ENCODE measurements at regions not wholly inside any gene's neighbourhood (a gene's known extent, or its start where the extent isn't known, plus 50 kb on each side); places are given as distances from the start of the nearest gene placed in this dataset.
"Not testable (repeated sequence)": the region's sequence is repeated elsewhere in the genome, so short reads cannot be mapped to it uniquely, and the experiment has no call there.

DNA sequence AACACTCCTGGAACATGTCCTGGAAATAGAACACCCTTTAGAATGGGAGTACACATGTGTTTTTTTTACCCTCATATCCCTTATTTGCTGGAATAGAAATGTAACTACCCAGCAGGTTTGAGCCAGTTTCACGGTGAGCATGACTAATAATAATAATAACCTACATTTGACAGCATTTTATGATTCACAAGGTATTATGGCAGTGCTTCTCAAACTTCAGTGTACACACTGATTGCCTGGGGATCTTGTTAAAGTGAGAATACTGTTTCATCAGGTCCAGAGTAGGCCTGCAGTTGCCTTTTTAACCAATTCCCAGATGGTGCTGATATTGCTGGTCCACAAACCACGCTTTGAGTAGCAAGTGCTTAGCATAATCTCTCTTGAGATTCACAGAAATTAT lies 63.9 kb downstream of the NFKBIZ start:
- FAIRE-seq (no peak), DNase-seq (ENCODE audit: low spot score) (no peak)

- DNase-seq (ENCODE audit: low spot score); FAIRE-seq: not testable (repeated sequence)
These were observed 68.4 kb downstream of the NFKBIZ start for GRCh38 chr3:101917761-101918160.

DNA sequence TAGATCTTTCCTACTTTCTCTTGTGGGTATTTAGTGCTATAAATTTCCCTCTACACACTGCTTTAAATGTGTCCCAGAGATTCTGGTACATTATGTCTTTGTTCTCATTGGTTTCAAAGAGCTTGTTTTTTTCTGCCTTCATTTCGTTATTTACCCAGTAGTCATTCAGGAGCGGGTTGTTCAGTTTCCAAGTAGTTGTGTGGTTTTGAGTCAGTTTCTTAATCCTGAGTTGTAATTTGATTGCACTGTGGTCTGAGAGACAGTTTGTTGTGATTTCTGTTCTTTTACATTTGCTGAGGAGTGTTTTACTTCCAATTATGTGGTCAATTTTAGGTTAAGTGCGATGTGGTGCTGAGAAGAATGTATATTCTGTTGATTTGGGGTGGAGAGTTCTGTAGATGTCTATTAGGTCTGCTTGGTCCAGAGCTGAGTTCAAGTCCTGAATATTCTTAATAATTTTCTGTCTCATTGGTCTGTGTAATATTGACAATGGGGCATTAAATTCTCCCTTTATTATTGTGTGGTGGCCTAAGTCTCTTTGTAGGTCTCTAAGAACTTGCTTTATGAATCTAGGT lies 72.9 kb downstream of the NFKBIZ start:
- FAIRE-seq; DNase-seq (ENCODE audit: low spot score): not testable (repeated sequence)

GRCh38 chr3:101924621-101925020 lies 75.3 kb downstream of the NFKBIZ start:
- DNase-seq (ENCODE audit: low spot score): peak; percentile 41
- FAIRE-seq: not testable (repeated sequence)

- not testable (repeated sequence) for DNase-seq (ENCODE audit: low spot score); FAIRE-seq
These were observed 75.8 kb downstream of the NFKBIZ start for GRCh38 chr3:101925124-101925523.

DNA sequence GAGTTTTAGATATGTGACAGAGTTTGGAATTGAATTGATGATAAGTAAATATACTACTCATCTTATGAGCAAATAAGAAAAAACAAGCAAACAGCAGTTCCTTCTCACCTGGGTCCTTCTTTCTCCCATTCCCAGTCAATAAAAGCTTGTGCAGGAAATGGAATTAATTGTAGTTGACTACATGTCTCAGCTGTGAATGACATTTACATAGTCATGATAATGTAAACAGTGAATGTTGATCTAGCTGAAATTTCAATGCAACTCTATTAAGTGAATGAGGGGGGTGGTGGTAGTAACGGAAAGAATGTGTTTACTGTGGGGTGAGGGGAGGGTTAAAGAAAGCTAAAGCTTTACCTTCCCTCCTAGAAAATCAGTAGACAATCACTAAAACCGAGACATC lies 76.2 kb downstream of the NFKBIZ start:
- no peak for DNase-seq (ENCODE audit: low spot score)
- FAIRE-seq: no peak

DNA sequence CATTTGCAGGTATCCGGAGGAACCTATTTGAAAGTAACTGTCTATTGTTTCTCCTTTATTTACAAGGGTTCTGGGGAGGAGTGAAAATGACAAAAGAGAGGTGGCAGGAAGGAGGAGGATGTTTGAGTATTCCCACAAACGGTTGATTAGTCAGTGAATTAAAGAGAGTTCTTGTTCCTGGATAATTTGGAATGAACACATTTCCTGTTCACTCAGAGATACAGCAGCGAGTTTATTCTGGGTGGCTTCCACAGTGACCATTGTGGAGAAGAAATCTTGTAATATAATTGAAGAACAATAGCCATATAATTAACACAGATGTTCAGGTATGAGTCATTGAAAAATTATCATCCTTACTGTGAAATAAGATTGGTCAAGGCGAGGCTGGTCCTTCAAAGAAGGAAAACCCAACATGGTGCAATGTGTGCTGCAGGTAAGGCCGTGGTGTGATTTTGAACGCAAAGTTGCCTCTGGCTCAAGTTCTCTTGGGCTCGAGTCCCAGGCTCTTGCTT lies 77.3 kb downstream of the NFKBIZ start:
- FAIRE-seq (no peak), DNase-seq (ENCODE audit: low spot score) (no peak)

- FAIRE-seq: peak; percentile 96
- peak; percentile 97 for DNase-seq (ENCODE audit: low spot score)
These were observed 79.6 kb downstream of the NFKBIZ start for GRCh38 chr3:101928890-101929289.

GRCh38 chr3:101931081-101931480 lies 81.8 kb downstream of the NFKBIZ start:
- DNase-seq (ENCODE audit: low spot score) (no peak), FAIRE-seq (no peak)

DNA sequence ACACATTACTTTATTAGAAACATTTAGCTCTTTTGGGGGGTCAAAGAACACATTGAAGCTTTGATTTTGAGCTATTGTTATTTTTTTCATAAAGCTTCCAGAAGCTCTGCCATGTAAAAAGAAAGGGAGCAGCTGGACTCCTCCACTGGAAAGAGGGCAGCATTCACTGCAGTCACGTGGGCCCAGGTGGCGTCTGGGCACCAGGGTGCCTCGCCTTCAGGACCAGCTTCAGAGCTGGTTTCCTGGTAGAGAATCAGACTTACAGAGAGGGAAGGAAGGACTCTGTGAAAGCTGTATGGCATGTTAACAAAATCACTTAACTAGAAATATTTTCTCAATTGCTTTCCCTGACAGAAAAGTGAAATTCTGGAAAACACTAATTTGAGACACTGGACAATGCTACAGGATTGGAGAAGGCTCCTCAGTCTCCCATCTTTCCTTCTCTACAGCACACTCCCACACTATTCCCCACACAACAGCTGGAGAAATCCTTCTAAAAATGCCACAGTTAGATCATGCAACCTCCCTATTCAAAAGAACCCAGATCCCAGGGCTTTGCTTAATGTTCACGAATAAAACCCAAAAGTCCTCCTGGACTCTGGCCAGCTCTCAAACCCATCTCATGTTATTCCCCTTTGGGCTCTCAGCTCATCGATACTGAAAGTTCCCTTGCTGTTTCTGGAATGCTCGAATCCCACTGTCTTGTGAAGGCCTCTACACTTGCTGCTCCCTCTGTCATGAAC lies 83.2 kb downstream of the NFKBIZ start:
- FAIRE-seq (no peak), DNase-seq (ENCODE audit: low spot score) (no peak)

- DNase-seq (ENCODE audit: low spot score) (peak; percentile 95), FAIRE-seq (peak; percentile 99)
These were observed 87.4 kb downstream of the NFKBIZ start for GRCh38 chr3:101936419-101937356.

GRCh38 chr3:101938262-101938847 lies 89.0 kb downstream of the NFKBIZ start:
- FAIRE-seq: peak; percentile 42
- DNase-seq (ENCODE audit: low spot score): no peak

DNA sequence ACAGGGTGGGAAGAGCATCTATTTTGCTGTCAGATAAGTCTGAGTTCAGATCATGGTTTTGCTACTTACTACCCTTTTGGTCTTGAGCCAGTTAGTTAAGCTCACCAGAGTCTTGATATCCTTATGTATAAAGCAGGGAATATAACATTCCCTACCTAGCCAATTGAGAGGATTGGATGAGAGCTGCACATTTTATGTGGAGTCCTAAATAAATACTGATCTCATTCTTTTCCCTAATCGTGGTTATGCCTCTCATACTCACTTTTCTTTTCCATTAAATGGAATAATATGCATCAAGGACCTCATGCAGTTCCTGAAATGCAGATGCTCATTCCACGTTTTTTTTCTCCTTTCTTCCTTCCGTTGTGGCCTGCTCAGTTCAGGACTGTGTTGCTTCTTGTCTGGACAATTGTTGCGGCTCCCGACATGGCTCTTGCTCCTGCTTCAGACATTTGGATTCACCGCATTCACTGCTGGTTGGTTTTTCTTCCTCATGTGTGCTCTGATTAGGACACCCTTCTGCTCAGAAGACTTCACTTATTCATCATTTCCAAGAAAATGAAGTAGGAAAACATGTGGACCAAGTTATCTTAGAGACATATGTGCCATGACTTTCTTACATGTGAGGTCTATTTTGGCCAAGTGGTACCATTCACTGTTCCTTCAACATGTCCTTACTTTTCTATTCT lies 90.2 kb downstream of the NFKBIZ start:
- DNase-seq (ENCODE audit: low spot score) (peak; percentile 24), FAIRE-seq (peak; percentile 59)

DNA sequence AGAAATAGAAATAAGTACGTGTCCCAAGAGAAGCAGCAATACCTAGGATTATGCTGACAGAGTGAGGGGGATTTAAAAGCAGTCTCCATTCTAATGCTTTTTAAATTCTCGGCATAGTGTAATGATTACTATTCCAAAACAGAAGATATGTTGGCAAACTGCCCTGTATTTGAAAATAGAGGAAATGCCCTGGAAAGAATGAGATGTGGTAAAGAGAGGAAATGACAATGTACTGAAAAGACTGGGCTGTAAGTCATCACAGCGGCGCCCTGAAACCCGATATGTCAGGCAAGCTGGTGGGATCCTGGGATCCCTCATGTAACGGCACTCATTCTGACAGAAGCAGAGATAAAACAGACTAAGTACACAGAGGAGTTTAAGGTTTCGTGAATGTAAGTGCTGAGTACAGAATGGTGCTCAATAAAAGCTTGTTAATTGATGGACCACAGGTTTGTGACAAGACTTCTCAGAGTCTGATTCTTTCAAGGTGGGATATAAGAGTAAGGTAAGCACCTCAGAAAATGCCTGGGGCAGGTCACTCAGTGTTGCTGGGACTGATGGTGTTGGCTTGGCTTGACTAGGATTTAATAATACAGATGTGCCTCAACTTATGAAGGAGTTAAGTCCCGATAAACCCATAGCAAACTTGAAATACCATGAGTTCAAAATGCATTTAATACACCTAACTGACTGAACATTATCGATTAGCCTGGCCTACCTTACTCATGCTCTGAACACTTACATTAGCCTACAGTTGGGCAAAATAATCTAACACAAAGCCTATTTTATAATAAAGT lies 91.4 kb downstream of the NFKBIZ start:
- DNase-seq (ENCODE audit: low spot score): peak; percentile 97
- FAIRE-seq: peak; percentile 98

DNA sequence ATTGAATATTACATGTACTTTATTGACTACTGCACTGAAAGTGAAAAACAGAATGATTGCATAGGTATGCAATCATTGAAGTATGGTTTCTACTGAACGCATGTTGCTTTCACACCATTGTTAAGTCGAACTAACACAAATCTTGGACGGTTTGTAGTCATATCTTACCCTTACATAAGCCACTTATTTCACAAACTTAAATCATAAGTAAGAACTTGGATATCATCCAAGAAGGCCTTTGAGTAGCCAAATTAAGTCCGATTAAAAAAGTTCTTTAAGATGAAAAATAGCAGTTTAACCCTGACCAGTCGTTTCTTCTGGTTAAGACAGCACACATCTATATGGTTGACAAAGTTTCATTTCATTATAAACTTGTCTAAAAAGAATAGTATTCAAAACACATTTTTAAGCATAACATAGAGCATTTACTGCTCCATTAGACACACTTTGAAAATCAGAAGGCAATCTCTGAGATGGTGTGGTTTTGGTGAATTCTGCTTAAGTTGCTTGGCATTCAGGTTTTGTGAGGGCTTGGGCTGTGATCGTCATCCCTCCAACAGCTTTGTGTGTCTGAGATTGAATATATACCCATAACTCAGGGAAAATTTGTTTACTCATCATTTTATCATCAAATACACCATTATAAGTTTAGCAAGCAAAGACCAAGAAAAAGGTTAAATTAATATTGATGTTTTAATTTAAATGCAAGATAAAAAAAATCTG lies 92.2 kb downstream of the NFKBIZ start:
- no peak for FAIRE-seq
- peak; percentile 58 for DNase-seq (ENCODE audit: low spot score)

DNA sequence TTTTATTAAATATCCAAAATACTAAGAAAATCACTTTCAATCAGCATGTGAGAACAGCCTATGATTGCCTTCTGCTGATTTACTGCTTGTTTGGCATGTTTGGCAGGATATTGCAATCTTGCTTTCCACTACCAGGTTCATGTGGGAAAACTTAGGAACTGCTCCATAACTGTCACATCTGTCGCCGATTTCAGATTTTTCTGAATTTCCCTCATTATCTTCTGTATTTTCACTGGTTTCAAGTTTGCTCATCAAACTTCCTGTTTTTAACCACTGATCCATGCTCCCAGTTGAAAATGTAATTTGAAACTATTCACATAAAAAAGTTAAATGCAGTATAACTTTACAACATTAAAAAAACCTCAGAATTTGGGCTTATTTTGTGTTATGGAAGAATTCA lies 93.0 kb downstream of the NFKBIZ start:
- DNase-seq (ENCODE audit: low spot score) (peak; percentile 41), FAIRE-seq (no peak)

DNA sequence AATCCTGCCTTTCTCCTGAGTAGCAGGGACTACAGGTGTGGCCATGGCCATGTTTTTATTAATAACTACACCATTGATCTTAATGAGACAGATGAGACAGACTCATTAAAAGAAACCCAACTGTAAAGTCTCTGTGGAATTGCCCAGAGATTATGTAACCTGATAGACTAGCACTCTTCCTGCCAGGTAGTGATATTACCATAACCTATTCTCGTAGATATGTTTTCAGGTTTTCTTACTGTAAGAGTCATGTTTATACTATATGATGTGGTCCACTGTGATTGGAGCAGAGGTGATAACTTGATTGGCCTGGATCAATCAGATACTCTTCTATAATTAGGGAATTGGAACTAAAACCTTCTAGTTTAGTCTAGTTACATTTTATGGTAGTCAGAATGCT lies 93.7 kb downstream of the NFKBIZ start:
- FAIRE-seq (no peak), DNase-seq (ENCODE audit: low spot score) (no peak)

DNA sequence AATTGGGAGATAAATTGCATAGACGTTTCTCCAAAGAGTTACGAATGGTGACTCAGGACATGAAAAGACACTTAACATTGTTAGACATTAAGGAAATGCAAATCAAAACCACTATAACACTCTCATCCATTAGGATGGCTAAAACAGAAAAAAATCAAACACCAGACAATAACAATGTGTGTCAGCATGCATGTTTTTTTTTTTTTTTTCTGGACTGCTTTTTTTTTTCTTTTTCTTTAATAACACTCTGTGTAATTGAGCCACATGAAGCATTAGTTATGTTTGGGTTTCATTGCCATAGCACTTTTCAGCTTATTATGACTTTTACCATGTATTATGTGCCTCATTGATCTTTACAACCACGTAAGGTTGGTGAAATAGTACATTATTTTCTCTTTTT lies 95.0 kb downstream of the NFKBIZ start:
- DNase-seq (ENCODE audit: low spot score): peak; percentile 42
- peak; percentile 88 for FAIRE-seq

DNA sequence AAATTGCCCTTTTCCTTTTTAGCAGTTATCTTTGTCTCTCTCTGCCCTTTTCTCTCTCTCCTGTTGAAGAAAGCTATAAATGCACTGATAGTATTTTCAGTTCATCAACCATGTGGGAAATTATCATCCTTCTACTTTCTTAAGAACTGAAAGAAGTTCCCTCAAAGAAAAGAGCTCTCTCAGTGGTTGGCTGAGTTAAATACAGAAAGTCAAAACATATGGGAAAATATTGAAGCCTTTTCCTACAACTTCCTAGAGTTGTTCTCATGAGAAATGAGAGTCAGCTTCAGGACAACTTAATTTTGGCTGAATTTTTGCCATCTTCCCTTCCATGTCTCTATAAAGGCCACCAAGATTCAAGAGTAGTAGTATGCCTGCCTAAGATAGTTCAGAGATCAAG lies 96.7 kb downstream of the NFKBIZ start:
- DNase-seq (ENCODE audit: low spot score) (no peak), FAIRE-seq (no peak)
